ENCODE measurements at regions not wholly inside any gene's neighbourhood (a gene's known extent, or its start where the extent isn't known, plus 50 kb on each side); places are given as distances from the start of the nearest gene placed in this dataset.
"Not testable (repeated sequence)": the region's sequence is repeated elsewhere in the genome, so short reads cannot be mapped to it uniquely, and the experiment has no call there.

DNA sequence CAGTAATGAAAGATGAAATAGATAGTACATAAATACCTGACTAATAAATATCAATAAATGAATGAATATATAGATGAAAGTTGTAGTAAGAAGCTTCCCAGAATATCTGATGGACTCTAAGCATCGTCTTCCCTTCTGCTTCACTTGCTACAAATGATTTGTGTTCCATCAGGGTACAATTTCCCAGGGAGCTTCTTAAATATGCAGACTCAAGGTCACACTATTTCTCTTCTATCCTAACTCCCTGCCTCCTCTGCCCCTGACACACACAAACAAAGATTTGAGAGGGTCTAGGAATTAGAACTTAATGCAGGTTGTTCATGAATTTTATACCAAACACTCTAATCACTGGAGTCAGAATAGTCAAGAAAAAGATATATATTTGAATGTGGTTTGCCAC is 415.9 kb upstream of the TMPRSS15 start:
- DNase-seq (ENCODE audit: low read depth, low spot score): no peak

DNA sequence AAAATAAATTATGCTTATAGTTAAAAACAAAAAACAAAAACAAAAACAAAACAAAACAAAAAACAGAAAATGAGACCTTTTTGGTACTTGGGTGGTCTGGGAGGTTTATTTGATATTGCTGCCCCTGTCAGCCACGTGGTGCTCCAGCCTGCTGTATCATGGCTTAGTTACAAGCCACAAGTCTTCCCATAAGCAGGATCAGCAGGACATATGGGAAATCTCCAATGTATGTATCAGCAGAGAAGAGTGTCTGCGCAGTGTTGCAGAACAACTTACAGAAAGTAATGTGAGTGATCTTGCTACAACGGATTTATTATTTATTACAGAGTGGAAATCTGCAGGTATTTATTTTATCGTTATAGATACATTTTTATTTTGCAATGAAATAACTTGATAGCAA is 423.0 kb upstream of the TMPRSS15 start:
- DNase-seq (ENCODE audit: low read depth, low spot score): no peak

DNA sequence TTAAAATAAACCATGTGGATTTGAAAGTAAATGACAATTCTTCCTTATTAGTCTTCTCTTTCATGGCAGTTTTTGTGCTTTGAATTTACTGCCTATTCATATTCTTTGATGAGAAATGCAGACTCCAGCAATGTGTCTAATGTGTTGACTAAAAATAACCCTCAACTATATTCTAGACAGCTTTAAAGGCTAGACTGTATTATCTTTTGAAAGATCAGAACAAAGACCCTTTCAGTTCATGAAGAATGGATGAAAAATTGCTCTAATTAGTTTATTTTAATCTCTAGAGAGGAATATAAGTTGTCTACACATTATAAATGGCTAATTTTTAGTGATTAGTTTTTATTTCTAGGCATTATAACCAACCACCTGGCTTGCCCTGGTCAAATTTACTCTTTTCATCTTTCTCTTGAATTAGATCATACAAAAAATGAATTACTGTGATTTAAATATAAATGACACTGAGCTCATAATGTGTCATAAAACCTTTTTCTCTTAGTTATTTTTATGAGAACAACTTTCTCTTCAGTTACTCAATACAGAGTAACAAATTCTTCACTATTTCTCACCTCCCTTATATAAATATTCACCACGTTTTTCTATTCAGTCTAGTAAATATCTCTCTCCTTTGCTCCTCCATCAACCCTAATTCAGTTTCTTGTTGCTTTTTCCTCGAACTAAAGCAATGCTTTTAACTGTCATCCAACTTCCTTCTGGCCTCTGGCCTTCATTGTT is 428.5 kb upstream of the TMPRSS15 start:
- DNase-seq (ENCODE audit: low read depth, low spot score): no peak

DNA sequence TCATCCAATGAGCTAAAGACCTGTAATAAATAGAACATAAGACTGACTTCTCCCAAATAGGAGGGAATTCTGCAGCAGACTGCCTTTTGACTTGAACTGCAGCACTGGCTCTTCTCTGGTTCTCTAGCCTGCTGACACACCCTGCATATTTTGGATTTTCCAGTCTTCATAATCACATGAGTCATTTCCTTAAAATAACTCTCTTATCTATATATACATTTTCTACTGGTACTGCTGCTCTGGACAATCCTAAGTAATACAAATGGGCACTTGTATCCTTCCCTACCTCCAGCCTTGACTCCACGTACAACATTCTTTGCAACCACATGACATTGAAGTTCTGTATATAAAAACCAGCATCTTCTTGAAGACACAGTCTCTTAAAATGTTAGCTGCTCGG is 429.4 kb upstream of the TMPRSS15 start:
- peak; percentile 8 for DNase-seq (ENCODE audit: low read depth, low spot score)

DNA sequence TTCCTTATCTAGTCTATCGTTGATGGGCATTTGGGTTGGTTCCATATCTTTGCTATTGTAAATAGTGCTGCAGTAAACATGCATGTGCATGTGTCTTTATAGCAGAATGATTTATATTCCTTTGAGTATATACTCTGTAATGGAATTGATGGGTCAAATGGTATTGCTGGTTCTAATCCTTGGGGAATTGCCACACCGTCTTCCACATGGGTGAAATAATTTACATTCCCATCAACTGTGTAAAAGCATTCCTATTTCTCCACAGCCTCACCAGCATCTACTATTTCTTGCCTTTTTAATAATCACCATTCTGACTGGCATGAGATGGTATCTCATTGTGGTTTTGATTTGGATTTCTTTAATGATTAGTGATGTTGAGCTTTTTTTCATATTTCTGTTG is 430.5 kb upstream of the TMPRSS15 start:
- DNase-seq (ENCODE audit: low read depth, low spot score): not testable (repeated sequence)

DNA sequence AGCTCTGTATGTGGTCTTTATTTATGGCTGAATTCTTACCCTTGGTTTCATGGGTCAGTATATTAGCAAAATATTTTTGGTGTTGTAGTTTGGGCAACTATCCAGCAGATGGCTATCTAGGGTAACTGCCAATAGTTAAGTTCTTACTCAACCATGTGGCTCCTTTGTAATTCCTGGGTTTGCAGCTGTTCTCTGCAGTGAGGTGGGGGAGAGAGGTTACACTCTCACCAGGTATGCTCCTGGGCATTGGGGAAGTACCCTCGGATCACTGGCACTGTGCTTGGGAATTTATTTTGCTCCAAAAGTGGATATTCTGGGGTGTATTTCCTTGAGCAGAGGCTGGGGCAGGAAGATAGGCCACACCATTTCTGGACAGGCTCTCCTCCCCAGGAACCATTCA is 436.7 kb upstream of the TMPRSS15 start:
- DNase-seq (ENCODE audit: low read depth, low spot score): peak; percentile 30

DNA sequence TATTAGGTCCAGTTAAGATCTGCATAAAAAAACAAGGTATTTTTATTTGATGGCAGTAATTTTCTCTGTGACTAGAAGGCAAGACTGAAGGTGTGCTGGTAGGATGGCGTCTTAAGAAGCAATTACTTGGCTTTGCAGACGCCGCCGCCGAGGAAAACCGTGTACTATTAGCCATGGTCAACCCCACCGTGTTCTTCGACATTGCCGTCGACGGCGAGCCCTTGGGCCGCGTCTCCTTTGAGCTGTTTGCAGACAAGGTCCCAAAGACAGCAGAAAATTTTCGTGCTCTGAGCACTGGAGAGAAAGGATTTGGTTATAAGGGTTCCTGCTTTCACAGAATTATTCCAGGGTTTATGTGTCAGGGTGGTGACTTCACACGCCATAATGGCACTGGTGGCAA is 454.0 kb upstream of the TMPRSS15 start:
- DNase-seq (ENCODE audit: low read depth, low spot score): not testable (repeated sequence)

DNA sequence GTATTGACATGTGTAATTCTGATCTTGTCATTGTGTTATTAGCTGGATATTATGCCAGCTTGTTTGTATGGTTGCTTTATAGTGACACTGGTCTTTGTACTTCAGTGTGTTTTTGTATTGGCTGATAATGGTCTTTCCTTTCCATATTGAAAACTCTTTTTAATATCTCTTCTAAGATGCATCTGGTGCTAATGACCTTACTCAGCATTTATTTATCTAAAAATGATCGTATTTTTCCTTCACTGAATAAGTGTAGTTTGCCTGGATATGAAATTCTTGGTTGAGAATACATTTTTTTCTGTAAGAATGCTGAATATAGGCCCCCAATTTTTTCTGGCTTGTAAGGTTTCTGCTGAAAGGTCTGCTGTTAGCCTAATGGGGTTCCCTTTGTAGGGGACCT is 465.5 kb upstream of the TMPRSS15 start:
- DNase-seq (ENCODE audit: low read depth, low spot score): no peak

DNA sequence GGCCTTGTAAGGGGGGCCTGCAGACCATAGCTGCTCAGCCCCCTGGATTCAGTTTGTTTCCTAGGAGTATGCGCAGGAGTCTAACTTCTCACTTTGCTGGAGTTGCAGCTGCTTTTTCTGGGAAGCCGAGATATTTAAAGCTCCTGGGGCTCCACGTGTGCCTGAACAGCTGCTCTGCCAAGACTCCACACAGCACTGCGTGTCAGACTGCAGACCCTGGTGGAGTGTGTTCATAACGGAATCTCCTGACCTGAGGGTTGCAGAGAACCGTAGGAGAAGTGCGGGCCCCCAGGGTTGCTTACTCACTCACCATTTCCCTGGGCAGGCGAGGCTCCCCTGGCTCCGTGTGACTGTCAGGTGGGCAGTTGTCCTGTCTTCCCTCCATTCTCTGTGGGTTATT is 474.3 kb upstream of the TMPRSS15 start:
- DNase-seq (ENCODE audit: low read depth, low spot score): no peak

DNA sequence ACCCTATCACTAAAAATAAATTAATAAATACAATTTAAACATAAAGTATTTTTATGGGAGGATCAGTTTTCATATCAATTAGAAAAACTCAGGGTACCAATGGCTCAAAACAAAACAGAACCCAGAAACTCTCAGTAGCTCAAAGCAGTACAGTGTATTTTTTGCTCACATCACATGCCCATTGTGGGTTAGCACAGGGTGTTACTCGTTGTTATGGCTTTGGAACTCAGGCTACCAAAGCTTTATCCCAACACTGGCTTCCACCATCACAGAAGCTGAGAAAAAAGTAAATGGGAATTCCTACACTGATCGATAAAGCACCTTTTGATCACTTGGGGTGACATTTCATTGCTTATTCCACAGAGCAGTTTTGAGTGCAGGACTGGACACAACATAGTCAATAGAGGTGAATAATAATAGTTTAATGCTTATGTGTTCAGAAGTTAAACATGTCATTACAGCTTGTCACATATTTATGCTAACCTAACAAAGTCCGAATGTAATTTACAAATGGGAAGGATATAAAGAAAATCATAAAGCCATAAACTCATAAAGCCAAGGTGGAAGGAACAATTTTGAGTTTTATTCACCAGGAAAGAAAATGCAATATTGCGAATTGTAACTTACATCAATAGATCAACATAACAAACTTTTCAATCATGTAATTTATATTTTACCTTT is 484.5 kb upstream of the TMPRSS15 start:
- no peak for DNase-seq (ENCODE audit: low read depth, low spot score)

DNA sequence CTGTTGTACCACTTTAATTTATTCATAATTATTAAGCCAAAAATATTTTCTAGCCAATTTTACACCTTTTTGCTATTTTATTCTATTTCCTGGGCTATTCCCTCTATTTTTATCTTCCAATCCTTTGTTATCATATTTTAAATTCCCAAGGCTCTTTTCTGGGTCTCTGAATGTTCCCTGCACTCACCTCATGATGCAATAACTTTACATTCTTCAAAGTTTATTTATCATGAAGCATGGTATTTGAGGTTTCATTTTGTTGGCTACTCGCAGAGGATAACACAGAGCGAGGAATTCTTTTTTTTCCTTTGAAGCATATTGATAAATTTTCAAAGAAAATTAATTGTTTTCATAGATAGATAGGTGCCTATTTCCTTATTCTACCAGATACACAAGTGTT is 489.8 kb upstream of the TMPRSS15 start:
- no peak for DNase-seq (ENCODE audit: low read depth, low spot score)

DNA sequence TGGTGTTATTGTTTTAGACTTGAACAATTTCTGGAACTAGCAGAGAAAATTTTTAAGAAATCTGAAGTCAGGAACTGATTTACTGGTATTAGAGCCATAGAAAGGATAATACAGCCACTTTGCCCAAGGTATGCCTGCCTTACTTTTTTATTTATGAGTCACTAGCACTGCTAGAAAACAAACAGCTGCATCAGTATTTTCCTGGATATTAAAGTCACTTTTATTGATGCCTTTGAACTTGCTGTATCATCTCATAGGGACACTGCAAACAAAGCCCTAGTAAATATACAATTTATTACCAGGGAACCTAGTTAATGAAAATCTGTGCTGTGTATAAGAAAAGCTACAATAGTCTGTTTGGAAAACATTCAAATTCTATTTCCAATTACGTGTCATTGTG is 490.8 kb upstream of the TMPRSS15 start:
- DNase-seq (ENCODE audit: low read depth, low spot score): no peak

DNA sequence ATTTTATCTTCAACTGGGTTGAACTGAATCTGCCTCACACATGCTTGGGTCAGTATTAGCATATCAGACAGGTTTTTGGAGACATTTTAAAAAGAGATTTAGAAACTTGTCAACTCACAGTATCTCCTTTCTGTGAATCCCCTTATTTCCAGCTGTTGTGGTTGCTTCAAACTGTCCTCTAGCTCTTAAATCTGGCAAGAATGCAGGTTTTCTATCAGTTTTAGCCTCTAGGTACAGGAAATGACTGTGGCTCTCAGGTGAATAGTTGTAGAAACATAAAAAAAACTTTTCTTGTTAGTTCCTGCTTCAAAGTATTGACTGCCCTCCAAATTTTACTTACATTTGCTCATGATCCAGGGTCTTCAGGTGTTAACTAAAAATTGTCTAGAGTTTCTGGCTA is 495.7 kb upstream of the TMPRSS15 start:
- DNase-seq (ENCODE audit: low read depth, low spot score): no peak

DNA sequence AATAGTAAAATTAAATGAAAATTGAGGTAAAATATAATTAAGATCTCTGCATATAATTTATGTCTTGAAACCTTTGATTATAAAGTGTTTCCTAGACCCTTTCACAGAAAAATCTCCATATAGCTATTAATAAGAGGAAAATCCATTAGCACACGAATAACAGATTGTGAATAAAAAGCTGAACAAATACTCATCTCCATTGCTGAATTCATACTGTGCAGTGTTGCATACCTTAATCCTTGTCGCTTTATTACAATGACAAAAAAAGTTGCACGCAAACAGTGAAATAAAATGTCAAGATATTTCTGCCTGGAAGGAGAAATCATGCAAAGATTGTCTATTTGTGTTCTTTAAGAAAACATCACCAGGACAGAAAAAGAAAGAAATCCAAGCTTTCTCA is 499.1 kb upstream of the TMPRSS15 start:
- DNase-seq (ENCODE audit: low read depth, low spot score): no peak

DNA sequence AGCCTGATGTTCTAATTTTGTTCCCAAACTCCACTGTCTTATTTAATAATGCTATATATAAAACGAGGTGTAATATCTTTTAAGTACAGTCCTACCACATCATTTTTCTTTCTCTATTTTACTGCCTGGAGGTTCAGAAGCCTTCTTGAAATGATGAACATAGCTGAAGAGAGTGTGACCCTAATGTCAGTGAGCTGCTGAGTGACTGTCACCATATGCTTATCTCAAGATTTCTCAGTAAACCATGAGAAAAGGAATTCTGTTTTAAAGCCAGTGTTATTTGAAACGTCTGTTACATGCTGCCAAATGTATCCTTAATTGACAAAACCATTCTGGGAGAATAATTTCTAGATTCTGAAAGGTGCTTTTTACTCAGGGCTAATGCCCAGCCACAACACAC is 503.5 kb upstream of the TMPRSS15 start:
- DNase-seq (ENCODE audit: low read depth, low spot score): no peak

DNA sequence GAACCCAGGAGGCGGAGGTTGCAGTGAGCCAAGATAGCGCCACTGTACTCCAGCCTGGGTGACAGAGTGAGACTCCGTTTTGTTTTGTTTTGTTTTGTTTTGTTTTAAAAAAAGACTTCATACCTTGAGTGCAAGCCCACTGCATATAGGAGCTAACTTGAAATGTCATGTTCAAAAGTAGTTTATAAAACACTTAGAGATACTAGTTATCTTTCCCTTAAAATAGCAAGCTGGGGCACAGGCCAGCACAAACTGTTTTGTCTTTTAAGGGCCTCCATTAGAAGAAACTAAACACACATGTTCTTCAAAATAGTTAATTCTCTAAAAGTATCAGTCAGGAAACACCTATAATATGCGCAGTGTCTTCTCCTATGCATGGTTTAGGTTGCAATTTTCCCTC is 505.1 kb upstream of the TMPRSS15 start:
- DNase-seq (ENCODE audit: low read depth, low spot score): no peak

DNA sequence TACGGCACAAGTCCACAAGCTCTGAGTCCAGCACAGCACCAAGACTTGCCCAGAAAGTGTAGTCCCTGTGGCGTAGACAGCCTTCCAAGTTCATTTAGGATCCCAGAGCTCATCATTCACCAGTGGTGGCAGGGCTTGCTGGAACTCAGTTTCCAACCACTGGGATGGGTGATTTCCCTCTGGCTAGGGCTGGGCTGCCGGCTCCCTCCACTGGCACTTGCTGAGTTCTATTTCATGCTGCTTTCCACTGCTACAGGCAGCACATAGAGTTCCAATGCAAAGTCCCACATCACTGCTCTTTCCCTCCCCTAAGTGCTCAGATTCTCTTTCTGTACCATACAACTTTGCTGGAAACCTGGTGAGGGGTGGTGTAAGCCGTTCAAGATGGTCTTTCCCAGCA is 510.3 kb upstream of the TMPRSS15 start:
- no peak for DNase-seq (ENCODE audit: low read depth, low spot score)

DNA sequence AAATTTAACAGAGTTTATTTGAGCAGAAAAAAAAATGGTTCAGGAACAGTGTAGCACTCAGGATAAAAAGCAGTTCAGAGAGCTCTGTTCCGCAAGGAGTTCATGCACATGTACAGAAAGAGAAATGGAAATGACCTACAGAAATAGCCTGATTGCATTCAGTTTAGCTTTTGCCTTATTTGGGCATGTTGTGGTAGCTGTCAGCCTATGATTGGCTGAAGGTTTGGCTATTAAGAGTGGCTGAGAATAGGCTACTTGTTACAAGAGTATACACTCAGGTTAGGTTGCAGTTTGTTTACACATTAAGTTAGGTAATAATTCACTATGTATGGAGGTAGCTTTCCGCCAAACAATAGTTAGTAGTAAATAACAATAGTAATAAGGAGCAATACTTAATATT is 511.0 kb upstream of the TMPRSS15 start:
- DNase-seq (ENCODE audit: low read depth, low spot score): no peak

DNA sequence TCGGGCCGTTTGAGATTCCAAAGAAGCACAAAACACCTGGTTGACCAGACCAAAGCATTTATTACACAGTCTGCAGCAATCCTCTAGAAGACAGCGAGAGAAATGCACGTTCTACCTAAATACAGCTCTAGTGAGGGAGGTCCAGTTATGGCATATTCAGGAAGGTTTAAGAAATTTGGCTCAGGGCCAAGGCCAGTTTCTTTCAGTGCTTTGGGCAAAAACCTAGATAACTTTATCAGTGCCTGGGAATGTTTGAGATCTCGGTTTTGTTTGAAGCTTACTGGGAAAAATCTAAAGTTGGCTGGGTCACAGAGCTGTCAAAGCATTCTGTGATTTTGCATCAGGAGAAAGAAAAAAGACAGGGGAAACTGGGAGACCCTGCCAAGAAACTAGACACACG is 514.0 kb upstream of the TMPRSS15 start:
- no peak for DNase-seq (ENCODE audit: low read depth, low spot score)

DNA sequence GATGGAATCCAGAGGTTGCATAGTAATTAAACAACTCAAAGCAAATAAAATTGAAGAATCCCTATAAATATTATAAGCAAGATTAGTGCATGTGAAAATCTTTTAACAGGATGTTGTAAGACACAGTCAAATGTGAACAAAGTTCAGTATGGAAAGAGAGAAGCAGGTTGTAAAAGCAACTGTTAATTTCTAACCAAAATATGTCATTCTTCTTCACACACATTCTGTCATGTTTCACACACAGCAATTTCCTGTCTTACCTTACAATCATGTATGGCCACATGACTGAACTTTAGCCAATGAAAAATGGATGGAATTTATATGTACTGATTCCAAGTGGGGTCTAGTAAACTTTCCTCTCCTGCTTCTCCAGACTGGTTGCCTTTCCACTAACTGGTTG is 527.7 kb upstream of the TMPRSS15 start:
- DNase-seq (ENCODE audit: low read depth, low spot score): no peak

DNA sequence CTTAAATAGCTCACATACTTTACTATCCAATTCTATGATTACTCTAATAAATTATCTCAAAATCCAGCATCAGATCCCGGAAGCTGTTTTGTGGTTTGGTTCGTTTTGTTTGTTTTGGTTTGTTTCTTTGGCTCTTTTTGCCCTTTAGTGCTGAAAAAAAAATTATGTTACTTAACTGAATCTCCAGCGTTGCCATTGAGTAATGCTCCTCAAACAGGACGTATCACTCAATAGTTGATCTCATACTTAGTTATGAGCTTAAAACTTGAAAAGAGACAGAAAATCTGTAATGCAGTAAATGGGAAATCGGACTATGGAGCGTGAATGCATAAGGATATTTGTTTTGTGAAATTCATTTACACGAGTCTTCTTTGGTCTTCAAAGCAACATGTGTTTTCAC is 533.8 kb upstream of the TMPRSS15 start:
- DNase-seq (ENCODE audit: low read depth, low spot score): no peak

DNA sequence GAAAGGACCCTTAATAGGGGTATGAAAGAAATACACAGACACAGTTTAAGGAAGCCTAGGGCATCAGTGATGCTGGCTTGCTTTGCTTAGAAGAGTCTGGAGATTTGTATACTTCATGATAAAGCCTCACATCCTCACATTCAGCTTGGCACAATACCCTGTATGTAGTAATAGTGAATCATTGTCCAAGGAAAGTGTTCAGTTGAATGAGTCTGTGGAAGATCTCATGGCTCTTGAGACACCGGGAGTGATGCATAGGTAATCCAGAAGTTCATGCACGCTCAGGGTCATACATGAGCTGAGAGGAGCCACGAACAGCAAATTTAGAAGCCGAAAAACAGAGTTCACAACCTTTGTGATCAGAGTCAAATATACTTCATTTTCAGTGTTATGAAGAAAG is 537.2 kb upstream of the TMPRSS15 start:
- DNase-seq (ENCODE audit: low read depth, low spot score): no peak

DNA sequence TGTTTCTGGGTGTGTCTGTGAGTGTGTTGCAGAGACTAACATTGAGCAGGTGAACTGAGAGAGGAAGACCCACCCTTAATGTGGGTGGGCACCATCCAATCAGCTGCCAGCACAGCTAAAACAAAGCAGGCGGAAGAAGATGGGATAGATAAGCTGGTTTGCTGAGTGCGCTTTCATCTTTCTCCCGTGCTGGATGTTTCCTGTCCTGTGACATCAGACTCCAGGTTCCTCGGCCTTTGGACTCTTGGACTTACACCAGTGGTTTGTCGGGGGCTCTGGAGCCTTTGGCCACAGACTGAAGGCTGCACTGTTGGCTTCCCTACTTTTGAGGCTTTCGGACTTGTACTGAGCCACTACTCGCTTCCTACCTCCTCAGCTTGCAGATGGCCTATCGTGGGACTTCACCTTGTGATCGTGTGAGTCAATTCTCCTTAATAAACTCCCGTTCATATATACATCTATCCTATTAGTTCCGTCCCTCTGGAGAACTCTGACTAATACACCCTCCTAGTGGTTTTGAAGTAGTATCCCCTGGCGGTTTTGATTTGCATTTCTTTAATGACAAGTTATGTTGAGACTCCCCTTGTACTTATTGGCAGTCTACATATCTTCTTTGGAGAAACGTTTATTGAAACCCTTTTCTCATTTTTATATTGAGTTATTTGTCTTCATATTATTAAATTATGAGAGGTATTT is 546.6 kb upstream of the TMPRSS15 start:
- DNase-seq (ENCODE audit: low read depth, low spot score): no peak

All from ELF-1 (cell line).